ENCODE measurements at regions not wholly inside any gene's neighbourhood (a gene's known extent, or its start where the extent isn't known, plus 50 kb on each side); places are given as distances from the start of the nearest gene placed in this dataset.

DNA sequence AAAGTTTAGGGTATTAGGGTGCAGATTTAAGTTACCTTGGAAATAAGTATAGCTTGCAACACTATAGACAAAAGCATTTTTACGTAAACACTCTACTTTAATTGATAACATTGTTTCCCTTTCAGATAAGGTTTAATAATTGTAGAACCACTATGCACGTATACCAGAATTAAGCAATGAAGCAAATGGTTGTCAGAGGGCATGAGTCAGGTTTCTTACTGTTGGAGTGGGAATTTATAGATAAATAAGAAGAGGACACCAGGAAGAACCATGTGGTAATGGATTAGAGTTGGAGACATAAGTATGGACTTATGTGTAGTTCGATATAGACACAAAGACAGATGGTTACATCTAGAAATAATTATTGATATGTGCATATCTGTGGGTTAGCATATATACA is 355.6 kb downstream of the ETV1 start:
- Histone ChIP-seq H3K4me3 (ENCODE audit: low read length) (no peak overlapping the region), H3K79me2 (ENCODE audit: control insufficient read depth, low read length) (no peaks in the 10 kb centered on the region)
- TF ChIP-seq CTCF (IDR thresholded peaks at IDR 0.05; ENCODE audit: low read depth, low read length, poor library complexity, severe bottlenecking) (no peak), EZH2phosphoT487 (IDR thresholded peaks at IDR 0.05; ENCODE audit: borderline replicate concordance, low read length) (no peak)

DNA sequence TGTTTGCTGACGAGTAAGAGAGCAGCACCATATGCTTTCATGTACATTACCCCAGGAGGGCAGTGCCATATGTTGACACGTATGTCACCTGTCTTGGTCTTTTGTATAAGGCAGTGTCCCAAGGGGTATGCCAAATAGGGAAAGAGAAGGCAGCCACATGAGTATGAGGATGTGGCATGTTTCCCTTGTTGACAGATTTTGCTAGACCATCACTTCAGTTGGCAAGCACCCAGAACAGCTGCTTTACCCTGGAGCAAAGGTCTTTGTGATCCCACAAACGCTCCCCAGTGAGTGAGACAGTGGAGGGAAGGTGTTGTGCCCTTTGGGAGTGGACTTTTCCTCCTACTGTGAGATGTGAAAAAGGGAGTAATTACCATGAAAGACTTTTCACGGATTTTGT is 350.1 kb downstream of the ETV1 start:
- no peaks in the 10 kb centered on the region for H3K4me1 ChIP-seq (ENCODE audit: control insufficient read depth, low read length)
- H3K9me3 ChIP-seq (ENCODE audit: control insufficient read depth, insufficient read depth, low read length): no peaks in the 10 kb centered on the region; the same call in 1 of the 2 replicates
- H3K4me2 ChIP-seq (ENCODE audit: low read length): no peak overlapping the region
- H3K36me3 ChIP-seq (ENCODE audit: control insufficient read depth, low read length): no peaks in the 10 kb centered on the region
- TF ChIP-seq EZH2phosphoT487 (IDR thresholded peaks at IDR 0.05; ENCODE audit: borderline replicate concordance, low read length) (no peak), CTCF (IDR thresholded peaks at IDR 0.05; ENCODE audit: low read depth, low read length, poor library complexity, severe bottlenecking) (no peak)
- no peak overlapping the region for H3K27ac ChIP-seq (ENCODE audit: low read depth, low read length)
- H3F3A ChIP-seq (ENCODE audit: control insufficient read depth, insufficient read depth): no peaks in the 10 kb centered on the region
- no peaks in the 10 kb centered on the region for H4K20me1 ChIP-seq (ENCODE audit: control insufficient read depth, insufficient read depth, low read depth, low read length)
- no peaks in the 10 kb centered on the region for H3K9me2 ChIP-seq (replicated peaks; ENCODE audit: control insufficient read depth, low read length)
- H3K79me2 ChIP-seq (ENCODE audit: control insufficient read depth, low read length): no peaks in the 10 kb centered on the region
- H3K4me3 ChIP-seq (ENCODE audit: low read length): no peak overlapping the region
- no peaks in the 10 kb centered on the region for H3K27me3 ChIP-seq (ENCODE audit: control insufficient read depth, low read length)

More for the DNA sequence above, 355.6 kb downstream of the ETV1 start:
- no peaks in the 10 kb centered on the region for H3K9me3 ChIP-seq (ENCODE audit: control insufficient read depth, insufficient read depth, low read length)
- H3K4me2 ChIP-seq (ENCODE audit: low read length): no peak overlapping the region
- H3K4me1 ChIP-seq (ENCODE audit: control insufficient read depth, low read length): no peaks in the 10 kb centered on the region
- H3F3A ChIP-seq (ENCODE audit: control insufficient read depth, insufficient read depth): no peaks in the 10 kb centered on the region
- H4K20me1 ChIP-seq (ENCODE audit: control insufficient read depth, insufficient read depth, low read depth, low read length): no peaks in the 10 kb centered on the region
- H3K9me2 ChIP-seq (replicated peaks; ENCODE audit: control insufficient read depth, low read length): no peaks in the 10 kb centered on the region
- no peak overlapping the region for H3K27ac ChIP-seq (ENCODE audit: low read depth, low read length)
- H3K27me3 ChIP-seq (ENCODE audit: control insufficient read depth, low read length): no peaks in the 10 kb centered on the region
- H3K36me3 ChIP-seq (ENCODE audit: control insufficient read depth, low read length): no peaks in the 10 kb centered on the region

DNA sequence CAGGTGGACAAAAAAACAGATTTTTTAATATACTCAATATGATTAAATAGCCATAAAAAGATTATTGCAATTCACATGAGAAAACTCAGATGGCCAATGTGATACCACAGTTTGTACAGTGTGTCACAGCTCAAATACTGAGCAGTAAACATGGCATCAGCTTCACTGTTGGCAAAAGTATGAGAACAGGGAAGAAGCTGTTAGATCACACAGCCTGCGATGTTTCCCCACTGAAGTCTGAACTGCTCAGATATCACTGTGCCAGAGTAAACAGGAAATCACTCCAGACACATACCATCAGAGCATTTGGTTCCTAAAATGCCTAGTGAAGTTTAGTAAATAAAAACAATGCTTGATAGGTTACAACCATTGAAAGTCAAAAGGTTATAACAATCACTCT is 347.8 kb downstream of the ETV1 start:
- no peaks in the 10 kb centered on the region for H3K79me2 ChIP-seq (ENCODE audit: control insufficient read depth, low read length)

More for the DNA sequence above, 347.8 kb downstream of the ETV1 start:
- H3K27me3 ChIP-seq (ENCODE audit: control insufficient read depth, low read length): no peaks in the 10 kb centered on the region
- no peaks in the 10 kb centered on the region; the same call in 1 of the 2 replicates for H3K9me3 ChIP-seq (ENCODE audit: control insufficient read depth, insufficient read depth, low read length)
- no peak overlapping the region for H3K4me2 ChIP-seq (ENCODE audit: low read length)
- H4K20me1 ChIP-seq (ENCODE audit: control insufficient read depth, insufficient read depth, low read depth, low read length): no peaks in the 10 kb centered on the region
- no peak overlapping the region for H3K4me3 ChIP-seq (ENCODE audit: low read length)
- no peaks in the 10 kb centered on the region for H3F3A ChIP-seq (ENCODE audit: control insufficient read depth, insufficient read depth)
- no peak overlapping the region for H3K27ac ChIP-seq (ENCODE audit: low read depth, low read length)
- no peaks in the 10 kb centered on the region for H3K36me3 ChIP-seq (ENCODE audit: control insufficient read depth, low read length)
- no peaks in the 10 kb centered on the region for H3K4me1 ChIP-seq (ENCODE audit: control insufficient read depth, low read length)
- no peaks in the 10 kb centered on the region for H3K9me2 ChIP-seq (replicated peaks; ENCODE audit: control insufficient read depth, low read length)
- no peak for TF ChIP-seq EZH2phosphoT487 (IDR thresholded peaks at IDR 0.05; ENCODE audit: borderline replicate concordance, low read length)
- no peak for TF ChIP-seq CTCF (IDR thresholded peaks at IDR 0.05; ENCODE audit: low read depth, low read length, poor library complexity, severe bottlenecking)

All from DOHH2 (cell line).